KMS-11 (cell line): ENCODE measurements at regions not wholly inside any gene's neighbourhood (a gene's known extent, or its start where the extent isn't known, plus 50 kb on each side); places are given as distances from the start of the nearest gene placed in this dataset.

Experiments
- H2AFZ ChIP-seq: fragments of 200-600 bp; sonication (generic); 2 replicates; pipeline ENCODE4 v1.6.1; 2016; ENCODE audit warnings: antibody characterized with exemption, mixed run types, low read depth
- H3K27ac ChIP-seq: fragments of 200-600 bp; sonication (generic); 2 replicates; pipeline ENCODE4 v1.6.1; 2016; ENCODE audit warnings: mild to moderate bottlenecking, mixed run types
- H3K27me3 ChIP-seq: fragments of 200-600 bp; sonication (generic); 2 replicates; pipeline ENCODE4 v1.6.1; 2017; ENCODE audit warnings: mild to moderate bottlenecking, low read depth, mixed run types, moderate library complexity; ENCODE audit not compliant: insufficient read depth
- H3K36me3 ChIP-seq: fragments of 200-600 bp; sonication (generic); 2 replicates; pipeline ENCODE4 v1.6.1; 2017; ENCODE audit warnings: mild to moderate bottlenecking, mixed run types; ENCODE audit not compliant: insufficient read depth
- H3K4me1 ChIP-seq: fragments of 200-600 bp; sonication (generic); 2 replicates; pipeline ENCODE4 v1.6.1; 2016; ENCODE audit warnings: mild to moderate bottlenecking, low read depth, mixed run types; ENCODE audit not compliant: poor library complexity, severe bottlenecking
- H3K4me2 ChIP-seq: fragments of 200-600 bp; sonication (generic); 2 replicates; pipeline ENCODE4 v1.7.0; 2016; ENCODE audit warnings: mild to moderate bottlenecking, mixed run types
- H3K4me3 ChIP-seq: fragments of 200-600 bp; sonication (generic); IDR thresholded peaks from 2 replicates; pipeline ENCODE4 v1.6.1; 2017; ENCODE audit warnings: low read depth, low read length, mixed read lengths; ENCODE audit not compliant: insufficient read depth
- H3K79me2 ChIP-seq: fragments of 200-600 bp; sonication (generic); 2 replicates; pipeline ENCODE4 v1.6.1; 2016; ENCODE audit warnings: low read depth, mixed run types; ENCODE audit not compliant: insufficient read depth
- H3K9ac ChIP-seq: fragments of 200-600 bp; sonication (generic); 2 replicates; pipeline ENCODE4 v1.6.1; 2016; ENCODE audit warnings: mild to moderate bottlenecking, mixed run types
- H4K20me1 ChIP-seq: fragments of 200-600 bp; sonication (generic); 2 replicates; pipeline ENCODE4 v1.6.1; 2016; ENCODE audit warnings: mild to moderate bottlenecking, mixed run types; ENCODE audit not compliant: insufficient read depth
- CTCF ChIP-seq: fragments of 200-600 bp; sonication (generic); conservative IDR thresholded peaks from 2 replicates; pipeline ENCODE4 v1.6.1; 2017; ENCODE audit warnings: low read depth, mild to moderate bottlenecking, antibody characterized with exemption, low read length, moderate library complexity, mixed read lengths

- H3K27ac ChIP-seq, result no peak overlapping the region
- H3K4me3 ChIP-seq, result no peak overlapping the region
Observed at GRCh38 chr3:167898091-167898490, 162.6 kb downstream of the SERPINI1 start.

GRCh38 chr3:167895684-167896083, 160.2 kb downstream of the SERPINI1 start:
- Histone ChIP-seq H3K79me2 (no peaks in the 10 kb centered on the region), H3K4me1 (no peaks in the 10 kb centered on the region), H3K27ac (no peak overlapping the region), H3K27me3 (no peaks in the 10 kb centered on the region), H3K36me3 (no peaks in the 10 kb centered on the region), H3K4me3 (no peak overlapping the region), H3K4me2 (no peak overlapping the region), H3K9ac (no peak overlapping the region), H2AFZ (no peak overlapping the region), H4K20me1 (no peaks in the 10 kb centered on the region)
- TF ChIP-seq CTCF, result no peak

More at GRCh38 chr3:167898091-167898490, 162.6 kb downstream of the SERPINI1 start:
- H2AFZ ChIP-seq, result no peak overlapping the region
- no peaks in the 10 kb centered on the region for H3K79me2 ChIP-seq
- no peaks in the 10 kb centered on the region for H3K27me3 ChIP-seq
- H3K9ac ChIP-seq, result no peak overlapping the region
- no peaks in the 10 kb centered on the region for H4K20me1 ChIP-seq
- no peak for TF ChIP-seq CTCF
- H3K4me1 ChIP-seq, result no peaks in the 10 kb centered on the region
- no peaks in the 10 kb centered on the region for H3K36me3 ChIP-seq
- H3K4me2 ChIP-seq, result no peak overlapping the region

- no peak overlapping the region for H3K4me3 ChIP-seq
- no peak overlapping the region for H3K27ac ChIP-seq
- no peaks in the 10 kb centered on the region for H3K27me3 ChIP-seq
- no peaks in the 10 kb centered on the region for H3K4me1 ChIP-seq
- no peak overlapping the region for H2AFZ ChIP-seq
- no peak overlapping the region for H3K9ac ChIP-seq
- no peak overlapping the region for H3K4me2 ChIP-seq
- no peaks in the 10 kb centered on the region for H3K36me3 ChIP-seq
- no peaks in the 10 kb centered on the region for H4K20me1 ChIP-seq
- no peak for TF ChIP-seq CTCF
- no peaks in the 10 kb centered on the region for H3K79me2 ChIP-seq
Observed at GRCh38 chr3:167895178-167895577, 159.7 kb downstream of the SERPINI1 start.

GRCh38 chr3:167892205-167892604, 156.7 kb downstream of the SERPINI1 start:
- no peaks in the 10 kb centered on the region for H3K36me3 ChIP-seq
- peaks cover 3% of the 10 kb centered on the region for H3K4me1 ChIP-seq
- H3K79me2 ChIP-seq, result no peaks in the 10 kb centered on the region
- no peak overlapping the region for H3K4me2 ChIP-seq
- H3K4me3 ChIP-seq, result no peak overlapping the region
- TF ChIP-seq CTCF, result no peak
- no peaks in the 10 kb centered on the region for H4K20me1 ChIP-seq
- H3K27ac ChIP-seq, result no peak overlapping the region
- no peaks in the 10 kb centered on the region for H3K27me3 ChIP-seq
- no peak overlapping the region for H3K9ac ChIP-seq
- H2AFZ ChIP-seq, result no peak overlapping the region
